ENCODE measurements at regions not wholly inside any gene's neighbourhood (a gene's known extent, or its start where the extent isn't known, plus 50 kb on each side); places are given as distances from the start of the nearest gene placed in this dataset.

DNA sequence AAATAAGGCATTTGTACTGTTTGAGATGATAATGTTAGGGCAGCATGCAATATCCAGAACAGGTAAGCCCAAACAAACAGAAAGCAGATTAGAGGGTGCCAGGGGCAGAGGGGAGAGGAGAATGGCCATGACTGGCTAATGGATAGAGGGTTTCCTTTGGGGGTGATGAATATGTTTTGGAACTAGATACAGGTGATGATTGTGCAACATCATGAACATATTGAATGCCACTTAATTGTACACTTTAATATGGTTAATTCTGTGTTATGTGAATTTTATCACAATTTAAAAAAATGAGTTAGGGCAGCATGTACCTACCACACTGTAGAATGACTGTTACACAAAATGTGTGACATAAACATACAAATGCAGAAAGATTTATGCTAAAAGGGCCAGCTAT lies 255.5 kb upstream of the FN1 start:
- H3K27ac ChIP-seq (ENCODE audit: low read depth, low read length, severe bottlenecking), result no peak overlapping the region

DNA sequence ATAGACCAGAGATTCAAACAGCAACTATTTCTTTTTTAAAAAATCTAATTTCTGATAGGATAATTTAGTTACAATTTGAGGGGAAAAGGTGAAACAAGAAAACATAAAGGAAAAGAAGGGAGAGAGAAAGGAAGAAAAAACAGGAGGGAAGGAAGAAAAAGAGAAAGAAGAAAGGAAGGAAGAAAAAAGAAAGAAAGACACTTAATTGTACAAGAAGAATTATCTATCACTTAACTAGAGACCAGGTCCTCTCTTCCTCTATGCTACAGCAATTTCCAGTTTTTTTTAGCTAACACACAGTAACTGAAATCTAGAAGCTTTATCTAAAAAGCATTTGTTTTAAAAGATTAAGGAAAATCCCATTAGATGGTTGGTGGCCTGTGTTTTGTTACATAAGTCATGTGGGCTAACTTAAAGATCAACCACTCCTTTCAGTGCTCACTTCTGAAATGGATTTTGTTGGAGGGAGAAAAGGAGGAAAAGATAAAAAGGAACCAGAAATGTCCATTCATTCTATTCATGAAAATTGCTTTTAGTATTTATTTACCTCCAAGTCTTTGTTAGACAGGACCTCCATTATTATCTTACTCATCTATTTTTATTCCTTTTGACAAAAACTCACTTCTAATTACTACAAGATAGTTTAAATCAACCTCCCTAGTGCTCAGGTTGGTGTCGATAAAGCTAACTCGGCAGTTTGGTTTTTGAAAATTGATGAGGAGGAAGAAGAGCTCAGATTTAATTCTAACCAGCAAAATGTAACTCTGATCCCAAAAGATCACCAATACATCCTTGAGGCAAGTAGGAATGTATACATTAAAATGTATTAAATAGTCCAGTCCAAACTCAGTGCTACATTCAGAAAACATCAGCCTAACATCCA lies 251.5 kb upstream of the FN1 start:
- no peak overlapping the region for H3K27ac ChIP-seq (ENCODE audit: low read depth, low read length, severe bottlenecking)
- no peaks in the 10 kb centered on the region for H3K36me3 ChIP-seq (ENCODE audit: control insufficient read depth, insufficient read depth, low read length)
- no peak overlapping the region for H3K4me3 ChIP-seq (ENCODE audit: extremely low read depth, insufficient read depth, low read length, poor library complexity, severe bottlenecking)
- no CpG with 5 or more reads among the region's 2 CpGs for whole genome bisulfite sequencing, 2 experiments (ENCODE audit: insufficient coverage in 2 of 2)
- H3K4me1 ChIP-seq (ENCODE audit: control insufficient read depth, insufficient read depth, low read length, poor library complexity, severe bottlenecking), result peaks cover 13% of the 10 kb centered on the region
- no peaks in the 10 kb centered on the region for H3K9me3 ChIP-seq (ENCODE audit: control insufficient read depth, low read length)

More for the DNA sequence above, 255.5 kb upstream of the FN1 start:
- H3K9me3 ChIP-seq (ENCODE audit: control insufficient read depth, low read length), result no peaks in the 10 kb centered on the region
- H3K36me3 ChIP-seq (ENCODE audit: control insufficient read depth, insufficient read depth, low read length), result no peaks in the 10 kb centered on the region
- no peak overlapping the region for H3K4me3 ChIP-seq (ENCODE audit: extremely low read depth, insufficient read depth, low read length, poor library complexity, severe bottlenecking)
- peaks cover 40% of the 10 kb centered on the region for H3K4me1 ChIP-seq (ENCODE audit: control insufficient read depth, insufficient read depth, low read length, poor library complexity, severe bottlenecking)

DNA sequence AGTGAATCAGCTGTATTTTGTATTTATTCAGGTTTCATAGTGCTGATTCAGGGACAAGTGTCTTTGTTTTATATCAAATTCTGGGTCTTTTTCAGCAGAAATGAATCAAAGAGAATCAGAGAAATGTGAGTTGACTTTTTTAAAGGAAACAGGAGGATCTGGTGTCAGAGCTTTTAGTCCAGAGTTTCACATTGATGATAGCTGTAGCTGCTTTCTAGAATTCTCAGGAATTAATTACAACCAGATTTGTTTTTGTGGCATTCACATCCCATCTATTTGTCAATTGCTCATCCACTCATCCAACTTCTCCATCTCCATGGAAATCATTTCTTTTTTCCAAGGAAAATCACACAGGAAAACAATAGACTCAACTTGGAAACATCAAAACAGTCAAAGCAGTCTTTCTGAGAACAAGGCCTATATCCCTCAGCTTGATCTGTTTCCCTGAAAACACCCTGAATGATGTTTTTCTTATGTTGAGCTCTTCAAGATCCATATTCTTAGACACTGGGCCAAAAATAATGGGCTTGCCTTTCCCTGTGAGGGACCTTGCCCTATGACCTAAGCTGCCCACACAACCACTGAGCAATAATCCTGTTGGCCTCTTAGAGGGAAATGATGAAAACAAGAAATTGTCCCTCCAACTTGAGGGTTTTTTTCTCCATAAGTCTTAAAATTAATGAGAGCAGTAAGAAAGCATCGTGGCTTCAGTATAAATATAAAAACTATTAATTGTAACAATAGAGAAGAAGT lies 249.5 kb upstream of the FN1 start:
- Histone ChIP-seq H3K27ac (ENCODE audit: low read depth, low read length, severe bottlenecking) (peak overlapping the region; percentile 31), H3K4me1 (ENCODE audit: control insufficient read depth, insufficient read depth, low read length, poor library complexity, severe bottlenecking) (peaks cover 12% of the 10 kb centered on the region), H3K4me3 (ENCODE audit: extremely low read depth, insufficient read depth, low read length, poor library complexity, severe bottlenecking) (no peak overlapping the region), H3K9me3 (ENCODE audit: control insufficient read depth, low read length) (no peaks in the 10 kb centered on the region), H3K36me3 (ENCODE audit: control insufficient read depth, insufficient read depth, low read length) (no peaks in the 10 kb centered on the region)
- WGBS, 2 experiments (ENCODE audit: insufficient coverage in 2 of 2), result no CpG with 5 or more reads among the region's 1 CpG

DNA sequence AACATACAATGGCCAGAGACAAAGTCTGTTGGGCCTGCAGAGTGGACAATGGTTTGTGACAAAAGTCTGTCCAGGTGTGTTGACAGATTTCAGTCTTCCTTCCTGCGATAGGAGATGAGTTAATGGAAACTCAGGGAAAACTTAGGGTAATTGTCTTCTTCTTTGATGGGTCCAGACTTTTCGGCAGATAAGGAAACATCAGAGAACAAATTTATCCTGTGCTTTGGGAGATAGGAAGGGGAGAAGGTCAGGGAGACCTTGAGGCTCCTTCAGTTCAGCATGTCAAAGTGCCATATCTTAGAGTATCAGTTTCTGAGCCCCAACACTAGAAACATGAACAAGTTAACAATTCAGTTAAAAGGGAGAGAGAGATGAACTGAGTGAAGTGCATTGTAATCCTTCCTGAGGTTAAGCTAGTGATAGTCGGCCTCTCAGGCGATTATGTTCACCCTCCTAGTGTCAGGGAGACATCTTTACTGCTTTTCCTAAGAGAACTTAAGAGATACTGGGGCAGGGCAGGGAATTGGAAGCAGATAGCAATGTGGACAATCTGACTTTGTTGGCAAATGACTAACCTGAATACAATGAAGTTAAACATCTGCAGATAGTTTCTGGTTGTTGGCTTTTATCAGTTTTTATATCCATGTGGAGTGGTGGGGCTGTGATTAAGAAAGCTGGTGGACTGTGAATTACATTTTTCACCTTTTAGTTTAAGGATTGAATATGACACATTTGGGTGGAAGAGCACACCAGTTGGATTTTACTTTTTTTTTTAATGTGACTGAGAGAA lies 248.8 kb upstream of the FN1 start:
- H3K4me1 ChIP-seq (ENCODE audit: control insufficient read depth, insufficient read depth, low read length, poor library complexity, severe bottlenecking), result peaks cover 12% of the 10 kb centered on the region
- 97 to 100% methylated on average over 1 to 4 of the region's 4 CpGs for WGBS, 2 experiments (ENCODE audit: insufficient coverage in 2 of 2)
- peak overlapping the region; percentile 31 for H3K27ac ChIP-seq (ENCODE audit: low read depth, low read length, severe bottlenecking)

DNA sequence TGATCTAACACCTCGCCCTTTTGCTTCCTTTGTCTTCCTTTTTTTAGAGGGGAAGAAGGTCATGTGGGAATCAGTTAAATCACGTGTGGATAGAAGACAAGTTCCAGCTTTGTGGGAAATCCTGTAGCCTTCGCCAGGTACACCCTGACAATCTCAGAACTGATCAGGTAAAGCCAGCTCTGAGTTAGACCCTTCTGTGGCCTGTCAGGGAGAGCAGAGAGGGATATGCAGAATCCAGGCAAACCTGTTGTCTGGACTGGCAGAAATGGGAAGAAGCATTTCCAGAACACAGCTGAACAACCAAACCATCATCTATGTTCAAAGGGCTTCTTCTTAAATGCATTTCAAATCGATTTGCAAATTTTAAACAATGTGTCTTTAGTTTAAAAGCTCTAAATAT lies 247.4 kb upstream of the FN1 start:
- Histone ChIP-seq H3K4me3 (ENCODE audit: extremely low read depth, insufficient read depth, low read length, poor library complexity, severe bottlenecking) (no peak overlapping the region), H3K9me3 (ENCODE audit: control insufficient read depth, low read length) (no peaks in the 10 kb centered on the region), H3K36me3 (ENCODE audit: control insufficient read depth, insufficient read depth, low read length) (no peaks in the 10 kb centered on the region), H3K27ac (ENCODE audit: low read depth, low read length, severe bottlenecking) (no peak overlapping the region), H3K4me1 (ENCODE audit: control insufficient read depth, insufficient read depth, low read length, poor library complexity, severe bottlenecking) (peaks cover 12% of the 10 kb centered on the region)
- 88 to 100% methylated on average over 1 to 2 of the region's 4 CpGs for WGBS, 2 experiments (ENCODE audit: insufficient coverage in 2 of 2)

More for the DNA sequence above, 248.8 kb upstream of the FN1 start:
- Histone ChIP-seq H3K36me3 (ENCODE audit: control insufficient read depth, insufficient read depth, low read length) (no peaks in the 10 kb centered on the region), H3K9me3 (ENCODE audit: control insufficient read depth, low read length) (no peaks in the 10 kb centered on the region), H3K4me3 (ENCODE audit: extremely low read depth, insufficient read depth, low read length, poor library complexity, severe bottlenecking) (no peak overlapping the region)

DNA sequence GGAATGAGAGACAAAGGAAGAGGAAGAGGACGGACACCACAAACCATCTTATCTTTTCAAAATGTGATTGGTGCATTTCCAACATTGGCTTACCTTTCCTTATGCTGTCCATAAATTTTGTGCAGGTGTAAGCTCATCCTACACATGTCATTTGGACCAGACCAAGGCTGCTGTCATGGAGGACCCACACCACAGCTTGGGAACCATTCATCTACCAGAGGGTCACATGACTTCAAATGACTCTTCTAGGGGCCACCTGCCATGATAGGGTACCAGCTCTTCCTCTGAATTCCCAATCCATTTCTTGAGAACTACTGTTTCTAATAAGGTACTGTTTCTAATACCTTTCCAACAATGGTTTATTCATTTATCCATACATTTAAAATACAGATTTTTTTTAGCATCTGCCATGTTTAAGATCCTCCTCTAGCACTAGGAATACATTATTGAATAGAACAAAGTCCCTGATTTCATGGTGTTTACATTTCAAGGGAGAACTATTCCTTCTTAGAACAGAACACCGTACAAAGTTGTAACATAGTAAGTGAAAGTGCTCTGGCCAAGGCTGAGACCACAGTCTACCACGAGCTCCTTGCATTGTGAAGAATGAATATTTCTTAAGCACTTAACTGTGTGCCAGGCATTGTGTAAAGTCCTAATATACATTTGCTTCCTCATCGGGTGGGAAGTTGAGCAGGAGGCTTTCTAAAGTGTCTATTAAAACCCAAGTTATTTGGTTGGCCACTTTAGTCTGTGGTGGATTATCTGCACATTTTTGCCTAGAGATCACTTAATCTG lies 246.1 kb upstream of the FN1 start:
- Histone ChIP-seq H3K4me3 (ENCODE audit: extremely low read depth, insufficient read depth, low read length, poor library complexity, severe bottlenecking) (no peak overlapping the region), H3K4me1 (ENCODE audit: control insufficient read depth, insufficient read depth, low read length, poor library complexity, severe bottlenecking) (peaks cover 18% of the 10 kb centered on the region), H3K27ac (ENCODE audit: low read depth, low read length, severe bottlenecking) (no peak overlapping the region), H3K9me3 (ENCODE audit: control insufficient read depth, low read length) (no peaks in the 10 kb centered on the region), H3K36me3 (ENCODE audit: control insufficient read depth, insufficient read depth, low read length) (no peaks in the 10 kb centered on the region)
- 80 to 100% methylated on average over 1 to 3 of the region's 4 CpGs for WGBS, 2 experiments (ENCODE audit: insufficient coverage in 2 of 2)

DNA sequence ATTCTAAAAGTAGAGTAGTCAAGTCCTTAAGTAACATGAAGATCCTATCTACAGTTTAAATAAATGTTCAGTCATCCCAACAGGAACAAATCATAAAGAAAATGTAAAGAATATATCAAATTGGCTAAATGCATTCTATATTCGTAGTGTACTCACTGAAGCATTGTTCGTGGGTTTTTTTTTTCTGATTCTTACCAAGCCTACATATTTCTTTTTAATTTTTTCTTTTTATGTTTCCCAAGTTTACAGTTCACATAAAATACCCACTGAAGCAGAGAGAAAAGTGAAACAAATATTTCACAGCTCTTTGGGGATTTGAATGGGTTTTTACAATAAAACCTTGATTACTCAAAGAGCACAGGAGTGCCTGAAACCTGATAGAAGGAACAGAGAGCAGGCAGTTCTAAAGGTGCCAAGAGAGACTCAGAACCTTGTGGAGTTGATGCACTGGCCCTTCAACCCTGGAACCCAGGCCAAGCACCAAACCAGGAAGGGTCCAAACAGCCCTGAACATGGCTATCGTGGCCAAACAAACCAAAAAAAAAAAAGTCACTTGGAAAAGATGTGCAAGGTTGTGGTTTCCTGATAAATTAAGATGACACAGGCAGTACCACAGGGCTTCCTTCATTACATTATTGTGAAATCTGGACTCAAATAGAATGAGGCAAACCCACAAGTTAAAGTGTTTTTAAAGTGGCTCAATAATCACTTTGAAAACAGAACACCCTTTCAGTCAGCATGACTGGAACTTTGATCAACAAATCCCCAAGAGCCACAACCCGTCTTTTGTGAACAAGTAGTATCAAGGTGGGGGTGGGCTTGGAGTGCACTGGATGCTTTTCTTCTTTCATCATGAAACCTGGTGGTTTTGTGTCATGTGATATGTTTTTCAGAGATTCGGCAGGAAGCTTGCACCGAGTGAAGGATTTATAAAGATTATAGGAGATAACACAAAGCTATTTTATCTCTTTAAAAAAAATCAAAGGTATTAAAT lies 245.0 kb upstream of the FN1 start:
- WGBS, 2 experiments (ENCODE audit: insufficient coverage in 2 of 2), result 100% methylated on average over 2 of the region's 6 CpGs; no CpG with 5 or more reads in 1 of the 2 experiments
- Histone ChIP-seq H3K4me1 (ENCODE audit: control insufficient read depth, insufficient read depth, low read length, poor library complexity, severe bottlenecking) (peaks cover 18% of the 10 kb centered on the region), H3K27ac (ENCODE audit: low read depth, low read length, severe bottlenecking) (peak overlapping the region; percentile 31), H3K9me3 (ENCODE audit: control insufficient read depth, low read length) (no peaks in the 10 kb centered on the region), H3K36me3 (ENCODE audit: control insufficient read depth, insufficient read depth, low read length) (no peaks in the 10 kb centered on the region), H3K4me3 (ENCODE audit: extremely low read depth, insufficient read depth, low read length, poor library complexity, severe bottlenecking) (no peak overlapping the region)

DNA sequence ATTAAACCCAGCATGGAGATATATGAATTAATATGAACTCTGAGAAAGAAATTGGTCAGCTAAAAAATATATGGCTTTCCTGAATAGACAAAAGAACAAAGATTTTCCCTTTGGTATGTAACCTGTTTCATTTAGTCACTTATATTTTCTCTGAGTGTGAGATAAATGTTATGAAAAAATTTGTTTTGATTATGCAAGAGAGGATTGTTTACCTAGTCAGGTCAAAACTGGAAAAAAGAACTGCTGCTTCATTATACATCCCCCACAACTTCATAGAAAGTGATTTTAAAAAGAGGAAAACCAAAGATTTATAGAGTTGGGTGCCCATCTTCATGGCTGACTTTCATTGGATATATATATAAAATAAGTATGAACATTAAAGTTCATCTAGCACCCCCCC lies 242.2 kb upstream of the FN1 start:
- Histone ChIP-seq H3K4me1 (ENCODE audit: control insufficient read depth, insufficient read depth, low read length, poor library complexity, severe bottlenecking) (peaks cover 14% of the 10 kb centered on the region), H3K9me3 (ENCODE audit: control insufficient read depth, low read length) (no peaks in the 10 kb centered on the region), H3K36me3 (ENCODE audit: control insufficient read depth, insufficient read depth, low read length) (no peaks in the 10 kb centered on the region), H3K4me3 (ENCODE audit: extremely low read depth, insufficient read depth, low read length, poor library complexity, severe bottlenecking) (no peak overlapping the region), H3K27ac (ENCODE audit: low read depth, low read length, severe bottlenecking) (no peak overlapping the region)

DNA sequence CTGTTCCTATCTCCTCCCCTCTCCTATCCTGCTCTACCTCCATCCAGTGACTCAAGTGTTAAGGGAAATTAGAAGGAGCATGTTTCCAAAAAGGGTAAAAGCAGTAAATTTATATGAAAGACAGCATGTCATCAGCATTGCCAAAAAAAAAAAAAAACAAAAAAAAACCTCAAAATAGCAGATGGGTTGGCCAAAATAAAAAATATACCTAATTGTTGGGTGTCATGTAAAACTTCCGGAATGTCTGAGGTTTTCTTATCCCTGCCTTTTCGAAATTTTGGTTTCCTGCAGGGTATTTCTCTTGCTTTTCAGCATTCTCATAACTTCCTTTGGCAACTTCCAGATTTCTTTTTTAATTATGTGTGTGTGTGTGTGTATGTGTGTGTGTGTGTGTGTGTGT lies 241.6 kb upstream of the FN1 start:
- H3K36me3 ChIP-seq (ENCODE audit: control insufficient read depth, insufficient read depth, low read length), result no peaks in the 10 kb centered on the region
- H3K27ac ChIP-seq (ENCODE audit: low read depth, low read length, severe bottlenecking), result no peak overlapping the region
- H3K4me3 ChIP-seq (ENCODE audit: extremely low read depth, insufficient read depth, low read length, poor library complexity, severe bottlenecking), result no peak overlapping the region
- peaks cover 14% of the 10 kb centered on the region for H3K4me1 ChIP-seq (ENCODE audit: control insufficient read depth, insufficient read depth, low read length, poor library complexity, severe bottlenecking)
- WGBS, 2 experiments (ENCODE audit: insufficient coverage in 2 of 2), result 100% methylated on average over 1 to 2 of the region's 2 CpGs
- no peaks in the 10 kb centered on the region for H3K9me3 ChIP-seq (ENCODE audit: control insufficient read depth, low read length)
